ENCODE measurements at regions not wholly inside any gene's neighbourhood (a gene's known extent, or its start where the extent isn't known, plus 50 kb on each side); places are given as distances from the start of the nearest gene placed in this dataset.

DNA sequence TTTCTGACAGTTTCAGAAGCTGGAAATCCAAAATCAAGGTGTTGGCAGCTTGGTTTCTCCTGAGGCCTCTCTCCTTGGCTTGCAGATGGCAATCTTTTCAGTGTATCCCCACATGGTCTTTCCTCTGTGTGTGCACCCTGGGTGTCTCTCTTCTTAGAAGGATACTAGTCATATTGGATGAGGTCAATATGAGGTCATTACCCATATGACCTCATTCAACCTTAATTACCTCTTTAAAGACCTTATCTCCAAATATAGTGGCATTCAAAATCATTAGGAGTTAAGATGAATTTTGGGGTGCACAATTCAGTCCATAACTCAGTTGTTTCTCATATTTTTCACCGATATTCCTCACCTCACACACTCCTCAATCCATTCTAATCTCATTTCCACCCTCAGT lies 92.4 kb upstream of the TGM3 start:
- TF ChIP-seq, protein P1, sequence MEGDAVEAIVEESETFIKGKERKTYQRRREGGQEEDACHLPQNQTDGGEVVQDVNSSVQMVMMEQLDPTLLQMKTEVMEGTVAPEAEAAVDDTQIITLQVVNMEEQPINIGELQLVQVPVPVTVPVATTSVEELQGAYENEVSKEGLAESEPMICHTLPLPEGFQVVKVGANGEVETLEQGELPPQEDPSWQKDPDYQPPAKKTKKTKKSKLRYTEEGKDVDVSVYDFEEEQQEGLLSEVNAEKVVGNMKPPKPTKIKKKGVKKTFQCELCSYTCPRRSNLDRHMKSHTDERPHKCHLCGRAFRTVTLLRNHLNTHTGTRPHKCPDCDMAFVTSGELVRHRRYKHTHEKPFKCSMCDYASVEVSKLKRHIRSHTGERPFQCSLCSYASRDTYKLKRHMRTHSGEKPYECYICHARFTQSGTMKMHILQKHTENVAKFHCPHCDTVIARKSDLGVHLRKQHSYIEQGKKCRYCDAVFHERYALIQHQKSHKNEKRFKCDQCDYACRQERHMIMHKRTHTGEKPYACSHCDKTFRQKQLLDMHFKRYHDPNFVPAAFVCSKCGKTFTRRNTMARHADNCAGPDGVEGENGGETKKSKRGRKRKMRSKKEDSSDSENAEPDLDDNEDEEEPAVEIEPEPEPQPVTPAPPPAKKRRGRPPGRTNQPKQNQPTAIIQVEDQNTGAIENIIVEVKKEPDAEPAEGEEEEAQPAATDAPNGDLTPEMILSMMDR (IDR thresholded peaks at IDR 0.05; ENCODE audit: low read depth, low read length) = no peak
- Histone ChIP-seq H3K9me3 (ENCODE audit: control insufficient read depth, insufficient read depth, low read length) (peaks cover 8% of the 10 kb centered on the region; the same call in 1 of the 2 replicates), H3K27ac (ENCODE audit: low read depth, low read length) (no peak overlapping the region), H3K27me3 (ENCODE audit: control insufficient read depth, insufficient read depth, low read length) (peaks cover 22% of the 10 kb centered on the region), H3K4me3 (ENCODE audit: low read depth, low read length) (no peak overlapping the region)
- DNase-seq (ENCODE audit: low read depth, low spot score) = no peak
- ChIA-PET CTCF (no interaction called here), POLR2A (no interaction called here)

DNA sequence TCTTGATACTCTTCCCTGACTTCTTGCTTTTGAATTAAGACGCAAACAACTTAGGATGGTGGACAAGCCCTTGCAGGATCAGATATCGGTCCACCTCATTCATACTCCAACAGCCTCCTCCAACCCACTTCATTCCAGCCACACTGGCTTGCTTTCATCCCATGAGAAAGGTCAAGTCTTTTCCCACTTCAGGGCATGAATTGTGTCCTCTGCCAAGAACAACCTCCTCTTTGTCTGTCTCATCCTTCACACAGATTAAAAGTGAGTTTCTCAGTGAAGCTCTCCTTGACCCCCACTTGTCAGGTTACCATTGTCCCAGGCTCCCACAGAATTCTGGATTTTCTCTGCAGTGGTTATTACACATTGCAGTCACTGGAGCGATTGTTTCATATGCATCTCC lies 91.8 kb upstream of the TGM3 start:
- CTCF ChIA-PET = interaction anchor here (0.8 kb wide), 1 partner anchor 197 kb away, joined by 5 read pairs; no protein-coding TSS in a partner anchor

DNA sequence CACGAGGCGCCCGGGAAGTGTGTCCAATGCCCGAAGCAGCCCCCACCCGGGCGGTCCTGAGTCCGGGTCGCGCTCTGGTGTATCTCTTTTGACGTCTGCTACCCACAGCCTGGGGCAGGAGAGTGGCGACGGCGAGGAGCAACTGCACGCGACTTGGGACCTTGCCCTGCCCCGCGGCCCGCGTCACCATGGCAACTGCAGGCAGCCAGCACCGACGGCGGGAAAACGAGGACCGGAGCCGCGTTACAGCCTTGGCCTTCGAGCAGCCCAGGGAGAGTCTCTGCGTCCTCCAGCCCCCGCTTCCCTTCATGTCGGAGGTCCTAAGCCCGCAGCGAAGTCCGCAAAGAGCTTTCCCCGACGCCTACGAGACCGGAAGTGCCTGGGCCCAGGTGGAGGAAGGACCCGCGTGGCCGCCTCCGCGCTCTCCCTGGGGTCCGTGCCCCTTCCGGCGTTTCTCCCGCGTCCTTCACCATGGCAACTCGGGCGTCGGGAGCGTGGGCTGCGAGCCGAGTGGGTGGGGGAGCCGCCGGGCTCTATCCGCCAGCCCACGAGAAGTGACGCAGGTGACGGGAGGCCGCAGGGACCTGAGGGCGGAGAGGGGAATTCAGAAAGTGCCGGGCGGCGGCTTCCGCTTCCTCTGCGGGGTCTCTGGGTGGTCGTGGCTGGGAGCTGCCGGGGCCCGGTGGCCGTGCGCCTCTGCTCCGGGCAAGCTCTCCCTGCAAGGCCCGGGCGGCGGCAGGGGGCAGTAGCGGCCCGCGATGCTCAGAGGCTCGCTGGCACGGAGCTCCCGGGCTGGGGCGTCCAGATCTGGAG lies 88.6 kb upstream of the TGM3 start:
- TF ChIP-seq, protein P1 (IDR thresholded peaks at IDR 0.05; ENCODE audit: low read depth, low read length) = peak; percentile 62
- Histone ChIP-seq H3K27ac (ENCODE audit: low read depth, low read length) (no peak overlapping the region), H3K4me3 (ENCODE audit: low read depth, low read length) (peak overlapping the region; percentile 57), H3K9me3 (ENCODE audit: control insufficient read depth, insufficient read depth, low read length) (peaks cover 8% of the 10 kb centered on the region; the same call in 1 of the 2 replicates), H3K27me3 (ENCODE audit: control insufficient read depth, insufficient read depth, low read length) (peaks cover 27% of the 10 kb centered on the region)
- ChIA-PET CTCF (interaction anchor here (0.5 to 2.6 kb wide), 23 partner anchors 9 to 448 kb away, joined by 3 to 26 read pairs (median 3); no protein-coding TSS in a partner anchor), POLR2A (interaction anchor here (1.2 kb wide), 1 partner anchor 445 kb away, joined by 4 read pairs; the partner anchor contains the start of gene NOP56)
- no peak for DNase-seq (ENCODE audit: low read depth, low spot score)

More for the DNA sequence above, 91.8 kb upstream of the TGM3 start:
- Histone ChIP-seq H3K4me3 (ENCODE audit: low read depth, low read length) (no peak overlapping the region), H3K9me3 (ENCODE audit: control insufficient read depth, insufficient read depth, low read length) (peaks cover 8% of the 10 kb centered on the region; the same call in 1 of the 2 replicates), H3K27me3 (ENCODE audit: control insufficient read depth, insufficient read depth, low read length) (peaks cover 26% of the 10 kb centered on the region), H3K27ac (ENCODE audit: low read depth, low read length) (no peak overlapping the region)
- TF ChIP-seq, protein P1 (IDR thresholded peaks at IDR 0.05; ENCODE audit: low read depth, low read length) = no peak
- POLR2A ChIA-PET = no interaction called here
- no peak for DNase-seq (ENCODE audit: low read depth, low spot score)

DNA sequence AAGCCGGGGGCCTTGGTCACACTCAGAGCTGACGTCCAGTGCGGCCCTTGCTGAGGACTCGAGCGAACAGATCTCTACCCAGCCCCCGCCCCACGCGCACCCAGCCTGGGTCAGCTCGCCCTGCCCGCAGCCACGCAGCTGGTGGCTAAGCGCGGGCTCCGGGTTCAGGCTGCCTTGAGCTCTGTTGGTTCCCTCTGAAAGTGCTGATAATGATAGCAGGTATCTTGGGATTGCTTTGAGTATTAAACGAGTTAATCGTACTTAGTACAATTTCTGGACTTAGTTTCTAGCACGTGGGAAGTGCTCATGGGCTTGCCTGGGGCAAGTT lies 88.1 kb upstream of the TGM3 start:
- CTCF ChIA-PET = interaction anchor here (0.5 to 2.6 kb wide), 22 partner anchors 10 to 401 kb away, joined by 3 to 26 read pairs (median 4); no protein-coding TSS in a partner anchor
- POLR2A ChIA-PET = interaction anchor here (1.2 kb wide), 1 partner anchor 444 kb away, joined by 4 read pairs; the partner anchor contains the start of gene NOP56
- TF ChIP-seq, protein P1 (IDR thresholded peaks at IDR 0.05; ENCODE audit: low read depth, low read length) = no peak
- peaks cover 8% of the 10 kb centered on the region; the same call in 1 of the 2 replicates for H3K9me3 ChIP-seq (ENCODE audit: control insufficient read depth, insufficient read depth, low read length)
- H3K4me3 ChIP-seq (ENCODE audit: low read depth, low read length) = peak overlapping the region; percentile 57
- no peak overlapping the region for H3K27ac ChIP-seq (ENCODE audit: low read depth, low read length)
- peaks cover 27% of the 10 kb centered on the region for H3K27me3 ChIP-seq (ENCODE audit: control insufficient read depth, insufficient read depth, low read length)
- DNase-seq (ENCODE audit: low read depth, low spot score) = no peak

DNA sequence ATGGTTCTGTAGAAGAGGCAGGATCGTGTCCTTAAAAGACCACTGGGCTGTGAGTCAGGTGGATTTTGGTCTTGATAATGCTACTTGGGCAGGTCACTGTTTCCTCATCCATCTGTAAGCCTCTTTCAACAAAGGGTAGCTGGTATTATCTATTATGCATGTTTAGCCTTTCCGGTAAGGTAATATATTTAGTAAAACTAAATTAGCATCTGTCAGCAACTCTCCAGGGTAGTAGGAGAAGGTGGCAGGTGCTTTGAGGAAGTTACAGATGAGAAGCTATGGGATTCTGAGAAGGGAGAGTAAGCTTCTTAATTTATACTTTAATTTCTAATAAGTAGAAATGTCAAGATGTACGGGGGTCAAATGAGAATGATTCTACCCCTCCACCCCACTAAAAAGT lies 86.9 kb upstream of the TGM3 start:
- CTCF ChIA-PET = interaction anchor here (1.1 to 2.6 kb wide), 4 partner anchors 9 to 445 kb away, joined by 3 to 20 read pairs (median 14); no protein-coding TSS in a partner anchor

More for the DNA sequence above, 86.9 kb upstream of the TGM3 start:
- Histone ChIP-seq H3K27ac (ENCODE audit: low read depth, low read length) (no peak overlapping the region), H3K9me3 (ENCODE audit: control insufficient read depth, insufficient read depth, low read length) (peaks cover 8% of the 10 kb centered on the region; the same call in 1 of the 2 replicates), H3K27me3 (ENCODE audit: control insufficient read depth, insufficient read depth, low read length) (peaks cover 27% of the 10 kb centered on the region), H3K4me3 (ENCODE audit: low read depth, low read length) (no peak overlapping the region)
- POLR2A ChIA-PET = no interaction called here
- TF ChIP-seq, protein P1 (IDR thresholded peaks at IDR 0.05; ENCODE audit: low read depth, low read length) = no peak
- DNase-seq (ENCODE audit: low read depth, low spot score) = no peak

Data from AG04450 (cell line).